Trophoblast cell (in vitro differentiated cells and primary cell): ENCODE measurements at regions not wholly inside any gene's neighbourhood (a gene's known extent, or its start where the extent isn't known, plus 50 kb on each side); places are given as distances from the start of the nearest gene placed in this dataset.
"Not testable (repeated sequence)": the region's sequence is repeated elsewhere in the genome, so short reads cannot be mapped to it uniquely, and the experiment has no call there.

Experiments
- DNase-seq, 2 donors: peaks; one replicate each; pipeline ENCODE4 v3.0.0-alpha.2; 2016
- H2AFZ ChIP-seq: 2 replicates; pipeline ENCODE4 v1.6.1; 2013; ENCODE audit warnings: low read length, moderate library complexity, mild to moderate bottlenecking; ENCODE audit not compliant: insufficient read depth, poor library complexity
- H2AK5ac ChIP-seq: 2 replicates; pipeline ENCODE4 v1.6.1; 2013; ENCODE audit warnings: mild to moderate bottlenecking, low read length
- H2BK120ac ChIP-seq: 2 replicates; pipeline ENCODE4 v1.6.1; 2013; ENCODE audit warnings: low read length, mild to moderate bottlenecking, moderate library complexity; ENCODE audit not compliant: insufficient read depth, poor library complexity
- H2BK12ac ChIP-seq: 2 replicates; pipeline ENCODE4 v1.6.1; 2013; ENCODE audit warnings: mild to moderate bottlenecking, low read length, moderate library complexity
- H2BK5ac ChIP-seq: 2 replicates; pipeline ENCODE4 v1.6.1; 2013; ENCODE audit warnings: low read length, low read depth, moderate library complexity, mild to moderate bottlenecking; ENCODE audit not compliant: poor library complexity
- H3K14ac ChIP-seq: 2 replicates; pipeline ENCODE4 v1.6.1; 2013; ENCODE audit warnings: mild to moderate bottlenecking, low read length
- H3K18ac ChIP-seq: 2 replicates; pipeline ENCODE4 v1.6.1; 2013; ENCODE audit warnings: mild to moderate bottlenecking, low read length
- H3K23ac ChIP-seq: 2 replicates; pipeline ENCODE4 v1.6.1; 2013; ENCODE audit warnings: low read length
- H3K27ac ChIP-seq: 2 replicates; pipeline ENCODE4 v1.5.1; 2013; ENCODE audit warnings: low read depth, mild to moderate bottlenecking, inconsistent platforms, low read length, moderate library complexity
- H3K27me3 ChIP-seq: 2 replicates; pipeline ENCODE4 v1.6.1; 2013; ENCODE audit warnings: inconsistent platforms, mild to moderate bottlenecking, low read length, moderate library complexity; ENCODE audit not compliant: insufficient read depth
- H3K36me3 ChIP-seq, 2 experiments: 1 replicate in 1 of 2; 2 replicates in 1 of 2; pipeline ENCODE4 v1.6.1; 2013; ENCODE audit warnings: low read length in 2 of 2, mild to moderate bottlenecking in 2 of 2, moderate library complexity in 1 of 2; ENCODE audit not compliant: insufficient read depth in 2 of 2, control insufficient read depth in 1 of 2
- H3K4ac ChIP-seq: 2 replicates; pipeline ENCODE4 v1.6.1; 2013; ENCODE audit warnings: low read depth, mild to moderate bottlenecking, low read length, moderate library complexity
- H3K4me1 ChIP-seq, 2 experiments: 1 replicate in 1 of 2; 2 replicates in 1 of 2; pipeline ENCODE4 v1.6.1; 2013; ENCODE audit warnings: low read length in 2 of 2, mild to moderate bottlenecking in 2 of 2, moderate library complexity in 1 of 2; ENCODE audit not compliant: insufficient read depth in 2 of 2, control insufficient read depth in 1 of 2
- H3K4me2 ChIP-seq: 2 replicates; pipeline ENCODE4 v1.6.1; 2013; ENCODE audit warnings: inconsistent platforms, mild to moderate bottlenecking, low read length, moderate library complexity
- H3K4me3 ChIP-seq: 2 replicates; pipeline ENCODE4 v1.5.1; 2013; ENCODE audit warnings: mild to moderate bottlenecking, low read depth, low read length, inconsistent platforms
- H3K79me1 ChIP-seq: one replicate; pipeline ENCODE4 v1.6.1; 2013; ENCODE audit warnings: low read length
- H3K79me2 ChIP-seq: 2 replicates; pipeline ENCODE4 v1.6.1; 2013; ENCODE audit warnings: low read length, mild to moderate bottlenecking; ENCODE audit not compliant: control insufficient read depth, insufficient read depth, poor library complexity
- H3K9ac ChIP-seq: 2 replicates; pipeline ENCODE4 v1.6.1; 2013; ENCODE audit warnings: mild to moderate bottlenecking, low read length
- H3K9me3 ChIP-seq: 2 replicates; pipeline ENCODE4 v1.6.1; 2013; ENCODE audit warnings: low read depth, mild to moderate bottlenecking, control low read depth, inconsistent platforms, low read length; ENCODE audit not compliant: insufficient read depth
- H4K12ac ChIP-seq: 2 replicates; pipeline ENCODE4 v1.6.1; 2013; ENCODE audit warnings: low read depth, mild to moderate bottlenecking, low read length, moderate library complexity
- H4K8ac ChIP-seq: 2 replicates; pipeline ENCODE4 v1.6.1; 2013; ENCODE audit warnings: low read depth, mild to moderate bottlenecking, low read length, moderate library complexity
- H4K91ac ChIP-seq: one replicate; pipeline ENCODE4 v1.6.1; 2013; ENCODE audit warnings: low read depth, mild to moderate bottlenecking, low read length, moderate library complexity
- WGBS: extraction: QIAGEN DNeasy Blood & Tissue Kit; methylation state at CpG from one replicate; pipeline ENCODE4 v1.1.7; 2013; ENCODE audit warnings: missing lambda C conversion rate; ENCODE audit not compliant: insufficient read length, insufficient coverage; ENCODE audit errors: extremely low coverage; 5-methylcytosine and 5-hydroxymethylcytosine counted together

DNA sequence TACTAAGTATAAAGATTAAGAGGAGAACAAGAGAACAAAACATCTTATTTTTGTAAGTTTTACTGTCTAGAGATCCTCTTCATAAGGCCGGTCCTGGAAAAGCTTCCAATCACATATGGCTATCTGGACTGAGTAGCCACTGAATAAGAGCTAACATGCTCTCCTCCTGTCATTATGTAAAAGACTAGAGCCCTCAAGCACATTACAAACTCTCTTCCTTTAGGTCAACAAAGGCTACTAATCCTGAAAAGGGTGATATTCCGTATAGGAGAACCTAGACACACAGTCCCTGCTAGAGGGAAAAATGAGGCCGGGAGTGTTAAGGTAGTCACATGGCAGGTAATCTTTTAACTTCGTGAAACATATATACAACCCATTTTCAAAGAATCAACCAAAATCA is 665.6 kb downstream of the EFNA5 start:
- H3K79me1 ChIP-seq, result no peaks in the 10 kb centered on the region
- H4K8ac ChIP-seq, result no peak overlapping the region
- WGBS, result no CpG with 5 or more reads among the region's 4 CpGs
- H2AK5ac ChIP-seq, result no peak overlapping the region
- H3K4me2 ChIP-seq, result no peak overlapping the region
- no peak for DNase-seq
- no peak overlapping the region for H3K14ac ChIP-seq
- no peak overlapping the region for H2BK120ac ChIP-seq
- no peak overlapping the region for H2BK12ac ChIP-seq
- H3K79me2 ChIP-seq, result no peaks in the 10 kb centered on the region
- H4K12ac ChIP-seq, result no peak overlapping the region
- H3K36me3 ChIP-seq, result no peaks in the 10 kb centered on the region
- no peak overlapping the region for H3K9ac ChIP-seq
- H3K4me3 ChIP-seq, result no peak overlapping the region
- H3K27me3 ChIP-seq, result no peaks in the 10 kb centered on the region
- H3K23ac ChIP-seq, result no peak overlapping the region
- H2AFZ ChIP-seq, result no peak overlapping the region
- H3K4me1 ChIP-seq, result no peaks in the 10 kb centered on the region
- H4K91ac ChIP-seq, result no peak overlapping the region
- no peak overlapping the region for H3K4ac ChIP-seq
- no peak overlapping the region for H2BK5ac ChIP-seq
- no peak overlapping the region for H3K18ac ChIP-seq
- no peaks in the 10 kb centered on the region for H3K9me3 ChIP-seq
- H3K27ac ChIP-seq, result no peak overlapping the region

DNA sequence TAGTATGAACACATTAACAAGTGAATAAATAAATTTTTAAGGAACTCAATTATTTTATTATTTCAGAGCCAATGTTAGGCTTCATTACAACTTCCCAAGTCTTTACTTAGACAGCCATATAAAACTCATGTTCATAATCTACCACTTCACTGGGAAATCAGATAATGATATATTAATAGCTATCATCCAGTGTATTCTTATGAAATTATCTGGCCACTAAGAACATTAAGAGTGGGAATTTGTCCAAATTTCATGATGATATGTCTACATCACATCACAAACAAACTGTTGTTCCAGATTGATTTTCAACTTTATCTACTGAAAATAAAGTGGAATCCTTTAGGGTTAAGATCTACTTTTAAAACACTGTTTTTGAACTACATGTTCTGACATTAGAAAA is 668.6 kb downstream of the EFNA5 start:
- H3K4me1 ChIP-seq, result no peaks in the 10 kb centered on the region
- no peak overlapping the region for H4K91ac ChIP-seq
- H3K14ac ChIP-seq, result no peak overlapping the region
- H4K12ac ChIP-seq, result no peak overlapping the region
- H3K9me3 ChIP-seq, result peaks cover 2% of the 10 kb centered on the region
- no peak overlapping the region for H2BK5ac ChIP-seq
- no peaks in the 10 kb centered on the region for H3K27me3 ChIP-seq
- no peak for DNase-seq
- H3K18ac ChIP-seq, result no peak overlapping the region
- H3K79me2 ChIP-seq, result no peaks in the 10 kb centered on the region
- H3K23ac ChIP-seq, result no peak overlapping the region
- no peaks in the 10 kb centered on the region for H3K36me3 ChIP-seq
- H3K4me3 ChIP-seq, result no peak overlapping the region
- H3K27ac ChIP-seq, result no peak overlapping the region
- no peak overlapping the region for H3K4ac ChIP-seq
- H3K9ac ChIP-seq, result no peak overlapping the region
- no peak overlapping the region for H4K8ac ChIP-seq
- no peaks in the 10 kb centered on the region for H3K79me1 ChIP-seq
- no peak overlapping the region for H2AK5ac ChIP-seq
- no peak overlapping the region for H2BK120ac ChIP-seq
- no peak overlapping the region for H2BK12ac ChIP-seq
- no peak overlapping the region for H3K4me2 ChIP-seq
- no peak overlapping the region for H2AFZ ChIP-seq

DNA sequence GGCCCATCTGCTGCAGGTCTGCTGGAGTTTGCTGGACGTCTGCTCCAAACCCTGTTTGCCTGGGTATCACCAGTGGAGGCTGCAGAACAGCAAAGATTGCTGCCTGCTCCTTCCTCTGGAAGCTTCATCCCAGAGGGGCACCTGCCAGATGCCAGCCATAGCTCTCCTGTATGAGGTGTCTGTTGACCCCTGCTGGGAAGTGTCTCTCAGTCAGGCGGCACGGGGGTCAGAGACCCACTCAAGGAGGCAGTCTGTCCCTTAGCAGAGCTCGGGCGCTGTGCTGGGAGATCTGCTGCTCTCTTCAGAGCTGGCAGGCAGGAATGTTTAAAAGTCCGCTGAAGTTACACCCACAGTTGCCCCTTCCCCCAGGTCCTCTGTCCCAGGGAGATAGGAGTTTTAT is 671.2 kb downstream of the EFNA5 start:
- H3K14ac ChIP-seq, H3K79me2 ChIP-seq, H4K12ac ChIP-seq, H3K9ac ChIP-seq, H4K8ac ChIP-seq, H3K18ac ChIP-seq, H2BK5ac ChIP-seq, H2AK5ac ChIP-seq, H4K91ac ChIP-seq, H3K23ac ChIP-seq, H3K4ac ChIP-seq, H2BK120ac ChIP-seq, H3K79me1 ChIP-seq, DNase-seq, H2AFZ ChIP-seq, H3K36me3 ChIP-seq, H3K4me2 ChIP-seq, H3K27me3 ChIP-seq, H3K4me3 ChIP-seq, H2BK12ac ChIP-seq, H3K4me1 ChIP-seq, H3K9me3 ChIP-seq, H3K27ac ChIP-seq: not testable (repeated sequence)
- WGBS, result no CpG with 5 or more reads among the region's 6 CpGs

DNA sequence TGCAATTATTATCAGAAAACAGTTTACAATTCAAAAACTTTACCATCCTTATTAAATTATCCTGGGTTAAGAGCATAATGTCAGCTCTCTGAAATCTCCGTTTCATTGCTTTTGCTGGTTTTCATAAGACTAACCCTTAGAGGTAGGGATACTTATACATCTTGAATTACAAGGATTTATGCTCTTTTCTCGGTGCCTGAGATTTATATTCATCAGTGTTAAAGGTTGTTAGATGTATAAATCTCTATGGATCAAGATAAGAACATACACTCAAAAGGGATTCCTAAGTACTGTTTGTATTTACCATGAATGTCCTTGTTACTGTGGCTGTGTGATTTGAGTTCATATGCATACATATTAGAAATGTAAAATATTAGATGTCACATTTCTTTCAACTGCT is 684.7 kb downstream of the EFNA5 start:
- no peak overlapping the region for H3K9ac ChIP-seq
- H3K4me3 ChIP-seq, result no peak overlapping the region
- H3K79me1 ChIP-seq, result no peaks in the 10 kb centered on the region
- H4K91ac ChIP-seq, result no peak overlapping the region
- H3K4me2 ChIP-seq, result no peak overlapping the region
- no peak overlapping the region for H2BK5ac ChIP-seq
- H2AK5ac ChIP-seq, result no peak overlapping the region
- H3K23ac ChIP-seq, result no peak overlapping the region
- H2AFZ ChIP-seq, result no peak overlapping the region
- H3K4ac ChIP-seq, result no peak overlapping the region
- H2BK120ac ChIP-seq, result no peak overlapping the region
- no peak for DNase-seq
- no peaks in the 10 kb centered on the region for H3K4me1 ChIP-seq
- H3K14ac ChIP-seq, result no peak overlapping the region
- no peak overlapping the region for H2BK12ac ChIP-seq
- no peaks in the 10 kb centered on the region for H3K27me3 ChIP-seq
- H3K79me2 ChIP-seq, result no peaks in the 10 kb centered on the region
- H3K18ac ChIP-seq, result no peak overlapping the region
- WGBS, result no CpG with 5 or more reads among the region's 2 CpGs
- no peak overlapping the region for H4K12ac ChIP-seq
- H3K9me3 ChIP-seq, result no peaks in the 10 kb centered on the region
- H3K27ac ChIP-seq, result no peak overlapping the region
- H4K8ac ChIP-seq, result no peak overlapping the region
- no peaks in the 10 kb centered on the region for H3K36me3 ChIP-seq

DNA sequence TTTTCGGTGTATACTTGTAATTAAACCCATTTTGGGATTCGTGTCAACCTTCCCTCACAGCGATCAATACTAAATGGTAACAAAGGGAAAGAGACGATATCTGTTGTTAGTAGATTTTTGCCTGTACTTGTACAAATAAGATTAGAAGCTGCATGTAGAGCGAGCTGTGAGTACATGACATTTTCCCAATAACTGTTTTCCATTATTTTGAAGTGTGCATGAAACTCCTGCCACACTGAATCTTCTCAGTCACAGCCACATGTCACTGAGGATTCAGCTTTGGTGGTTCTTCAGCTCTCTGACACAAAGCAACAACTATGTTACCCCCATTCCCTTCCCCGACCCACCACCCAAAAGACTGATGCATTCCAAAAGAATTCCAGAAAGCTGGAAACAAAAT is 685.6 kb downstream of the EFNA5 start:
- Histone ChIP-seq H2BK120ac (no peak overlapping the region), H4K8ac (no peak overlapping the region), H3K4me1 (no peaks in the 10 kb centered on the region), H2BK12ac (no peak overlapping the region), H3K14ac (no peak overlapping the region), H2BK5ac (no peak overlapping the region), H3K4ac (no peak overlapping the region), H3K4me2 (no peak overlapping the region), H3K36me3 (no peaks in the 10 kb centered on the region), H2AFZ (no peak overlapping the region), H3K79me2 (no peaks in the 10 kb centered on the region), H4K91ac (no peak overlapping the region), H3K27ac (no peak overlapping the region), H3K9ac (no peak overlapping the region), H4K12ac (no peak overlapping the region), H3K27me3 (no peaks in the 10 kb centered on the region), H3K18ac (no peak overlapping the region), H3K4me3 (no peak overlapping the region), H3K23ac (no peak overlapping the region), H2AK5ac (no peak overlapping the region), H3K79me1 (no peaks in the 10 kb centered on the region), H3K9me3 (no peaks in the 10 kb centered on the region)
- DNase-seq, result no peak
- no CpG with 5 or more reads among the region's 6 CpGs for WGBS
